SJCRH30 (cell line): ENCODE measurements at regions not wholly inside any gene's neighbourhood (a gene's known extent, or its start where the extent isn't known, plus 50 kb on each side); places are given as distances from the start of the nearest gene placed in this dataset.

Experiments
- DNase-seq, 2 experiments: peaks; one replicate each; pipeline ENCODE4 v3.0.0-alpha.2; 2015 to 2020
- H3K27ac ChIP-seq: fragments of 250-450 bp; sonication (Bioruptor Pico); 2 replicates; pipeline ENCODE4 v1.5.1; 2020; ENCODE audit warnings: mild to moderate bottlenecking, moderate library complexity
- H3K27me3 ChIP-seq: fragments of 250-450 bp; sonication (Bioruptor Pico); 2 replicates; pipeline ENCODE4 v1.5.1; 2020; ENCODE audit warnings: mild to moderate bottlenecking, moderate library complexity
- H3K36me3 ChIP-seq: fragments of 250-450 bp; sonication (Bioruptor Pico); 2 replicates; pipeline ENCODE4 v1.5.1; 2020; ENCODE audit warnings: mild to moderate bottlenecking, moderate library complexity
- H3K4me1 ChIP-seq: fragments of 250-450 bp; sonication (Bioruptor Pico); 2 replicates; pipeline ENCODE4 v1.5.1; 2020; ENCODE audit warnings: mild to moderate bottlenecking, moderate library complexity
- H3K4me3 ChIP-seq: fragments of 250-450 bp; sonication (Bioruptor Pico); 2 replicates; pipeline ENCODE4 v1.5.1; 2020; ENCODE audit warnings: mild to moderate bottlenecking, moderate library complexity
- H3K9me3 ChIP-seq: fragments of 250-450 bp; sonication (Bioruptor Pico); replicated peaks from 2 replicates; pipeline ENCODE4 v1.5.1; 2020; ENCODE audit warnings: mild to moderate bottlenecking, moderate library complexity

GRCh38 chr6:126539022-126539421, 199.1 kb downstream of the CENPW start:
- H3K9me3 ChIP-seq, result no peaks in the 10 kb centered on the region
- no peaks in the 10 kb centered on the region for H3K27me3 ChIP-seq
- H3K4me3 ChIP-seq, result no peak overlapping the region
- no peaks in the 10 kb centered on the region for H3K36me3 ChIP-seq
- H3K4me1 ChIP-seq, result peaks cover 5% of the 10 kb centered on the region
- DNase-seq, result no peak
- no peak overlapping the region for H3K27ac ChIP-seq

GRCh38 chr6:126540161-126540560, 200.2 kb downstream of the CENPW start:
- Histone ChIP-seq H3K9me3 (no peaks in the 10 kb centered on the region), H3K36me3 (no peaks in the 10 kb centered on the region), H3K4me1 (peaks cover 5% of the 10 kb centered on the region), H3K27me3 (no peaks in the 10 kb centered on the region), H3K27ac (no peak overlapping the region), H3K4me3 (no peak overlapping the region)
- DNase-seq, result no peak

DNA sequence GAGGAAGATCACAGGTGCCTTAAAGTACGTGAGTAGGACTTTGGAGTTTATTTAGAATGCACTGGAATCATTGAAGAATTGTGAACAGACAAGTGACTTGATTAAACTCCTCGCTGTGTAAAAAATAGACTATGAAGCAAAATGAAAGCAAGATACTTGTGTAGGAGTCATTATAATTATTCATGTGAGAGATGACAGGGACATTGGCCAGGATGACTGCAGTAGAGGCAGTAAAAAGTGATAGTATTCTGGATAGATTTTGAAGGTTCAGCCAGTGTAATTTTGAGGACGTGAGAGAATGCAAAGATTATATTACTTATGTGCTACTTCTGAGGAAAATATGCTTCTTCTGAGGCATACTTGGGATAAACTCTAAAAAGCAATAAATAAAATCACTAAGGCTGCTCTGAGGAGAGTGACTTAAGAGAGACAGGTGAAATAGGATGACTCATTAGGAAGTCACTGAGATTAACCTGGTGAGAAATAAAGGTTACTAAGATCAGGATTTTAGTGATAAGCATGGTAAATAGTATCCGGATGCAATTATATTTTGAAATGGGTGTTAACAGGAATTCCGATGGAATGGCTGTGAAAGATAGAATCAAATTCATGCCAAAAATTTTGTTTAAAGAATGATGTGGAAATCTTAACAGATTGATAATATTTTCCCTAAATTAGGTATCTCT, 202.0 kb downstream of the CENPW start:
- DNase-seq, result no peak
- H3K27me3 ChIP-seq, result no peaks in the 10 kb centered on the region
- no peak overlapping the region for H3K27ac ChIP-seq
- H3K36me3 ChIP-seq, result no peaks in the 10 kb centered on the region
- no peaks in the 10 kb centered on the region for H3K9me3 ChIP-seq
- no peak overlapping the region for H3K4me3 ChIP-seq
- no peaks in the 10 kb centered on the region; the same call in 1 of the 2 replicates for H3K4me1 ChIP-seq

DNA sequence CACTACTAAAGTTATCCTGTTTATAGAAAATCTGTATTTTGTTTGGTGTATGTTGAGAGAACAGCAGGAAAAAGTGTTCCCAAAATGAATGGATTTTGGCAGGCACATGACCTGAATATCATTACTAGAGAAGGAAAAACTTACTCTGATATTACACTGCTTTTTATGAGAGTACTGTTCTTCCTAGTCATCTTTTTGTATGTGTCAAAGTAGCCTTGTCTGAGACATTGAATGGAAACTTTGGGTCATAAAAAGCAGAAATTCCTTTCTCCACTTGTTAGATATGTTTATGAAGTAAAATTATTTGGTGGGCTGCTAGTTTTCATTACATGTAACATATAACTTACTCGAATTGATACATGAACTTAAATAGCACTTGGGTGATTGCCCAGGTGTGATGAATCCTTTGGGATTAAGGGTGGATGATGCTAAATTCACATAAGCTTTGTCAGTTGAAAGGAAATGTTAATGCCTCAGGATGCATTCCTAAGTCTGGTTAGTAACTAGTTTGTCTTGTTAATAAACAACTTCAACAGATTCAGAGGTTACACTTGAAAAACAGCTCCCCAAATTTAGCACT, 206.7 kb downstream of the CENPW start:
- Histone ChIP-seq H3K9me3 (no peaks in the 10 kb centered on the region), H3K27ac (no peak overlapping the region), H3K36me3 (no peaks in the 10 kb centered on the region), H3K4me1 (no peaks in the 10 kb centered on the region), H3K27me3 (no peaks in the 10 kb centered on the region), H3K4me3 (no peak overlapping the region)
- DNase-seq, result no peak

DNA sequence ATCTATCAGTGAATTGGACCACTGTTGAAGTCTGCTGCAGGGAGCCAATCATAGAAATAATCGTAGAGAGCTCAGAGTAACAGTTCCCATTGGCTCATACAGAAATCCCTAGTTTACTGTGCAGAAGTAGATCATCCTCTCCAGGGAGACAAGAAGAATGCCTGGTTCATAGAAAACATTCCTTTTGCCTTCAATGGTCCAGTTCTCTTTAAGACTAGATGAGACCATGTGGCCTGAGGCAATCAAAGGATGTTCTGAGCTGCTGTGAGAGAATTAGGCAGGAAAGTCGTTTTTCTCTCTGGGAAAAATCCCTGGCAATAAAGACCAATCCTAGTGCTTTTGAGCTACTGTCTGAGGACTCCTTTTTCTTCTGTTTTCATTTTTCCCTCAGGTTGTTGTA, 208.4 kb downstream of the CENPW start:
- Histone ChIP-seq H3K27ac (no peak overlapping the region), H3K9me3 (no peaks in the 10 kb centered on the region), H3K4me1 (no peaks in the 10 kb centered on the region), H3K27me3 (no peaks in the 10 kb centered on the region), H3K4me3 (no peak overlapping the region), H3K36me3 (no peaks in the 10 kb centered on the region)
- peak in 1 of 2 experiments; percentile 9 for DNase-seq

- no peak for DNase-seq
- no peaks in the 10 kb centered on the region for H3K27me3 ChIP-seq
- no peak overlapping the region for H3K27ac ChIP-seq
- no peaks in the 10 kb centered on the region for H3K9me3 ChIP-seq
- no peak overlapping the region for H3K4me3 ChIP-seq
- H3K4me1 ChIP-seq, result no peaks in the 10 kb centered on the region
- H3K36me3 ChIP-seq, result no peaks in the 10 kb centered on the region
Observed at GRCh38 chr6:126550323-126550722, 210.4 kb downstream of the CENPW start.

- no peak overlapping the region for H3K27ac ChIP-seq
- DNase-seq, result no peak
- no peaks in the 10 kb centered on the region for H3K36me3 ChIP-seq
Observed at GRCh38 chr6:126551832-126552231, 211.9 kb downstream of the CENPW start.

GRCh38 chr6:126553854-126554253, 213.9 kb downstream of the CENPW start:
- Histone ChIP-seq H3K4me3 (no peak overlapping the region), H3K36me3 (no peaks in the 10 kb centered on the region), H3K4me1 (no peaks in the 10 kb centered on the region), H3K27ac (no peak overlapping the region), H3K9me3 (no peaks in the 10 kb centered on the region; the same call in 1 of the 2 replicates), H3K27me3 (no peaks in the 10 kb centered on the region)
- no peak for DNase-seq

More at GRCh38 chr6:126551832-126552231, 211.9 kb downstream of the CENPW start:
- Histone ChIP-seq H3K4me3 (no peak overlapping the region), H3K4me1 (no peaks in the 10 kb centered on the region), H3K27me3 (no peaks in the 10 kb centered on the region), H3K9me3 (no peaks in the 10 kb centered on the region)

GRCh38 chr6:126570507-126570906, 230.6 kb downstream of the CENPW start:
- no peak for DNase-seq
- Histone ChIP-seq H3K9me3 (no peaks in the 10 kb centered on the region), H3K4me3 (no peak overlapping the region), H3K27me3 (no peaks in the 10 kb centered on the region), H3K36me3 (no peaks in the 10 kb centered on the region), H3K27ac (no peak overlapping the region), H3K4me1 (peaks cover 24% of the 10 kb centered on the region)

DNA sequence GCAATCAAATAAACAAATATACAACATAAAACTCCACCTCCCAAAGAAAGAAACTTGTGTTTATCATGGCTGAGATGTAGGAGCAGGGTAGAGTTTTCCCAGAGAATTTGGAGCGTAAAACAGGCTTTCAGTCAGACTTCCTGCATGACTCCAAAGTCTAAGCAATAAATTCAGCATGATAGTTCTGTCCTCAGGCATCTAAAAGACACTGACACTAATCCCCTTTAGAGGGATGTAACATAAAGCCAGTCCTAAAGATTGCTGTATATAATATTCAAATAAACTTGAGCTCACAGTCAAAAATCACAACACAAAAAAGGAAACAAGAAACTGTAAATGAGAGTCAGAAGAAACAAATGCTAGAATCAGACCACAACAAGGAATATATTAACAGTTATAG, 234.4 kb downstream of the CENPW start:
- Histone ChIP-seq H3K27ac (peak overlapping the region; percentile 81), H3K27me3 (no peaks in the 10 kb centered on the region), H3K36me3 (no peaks in the 10 kb centered on the region), H3K4me1 (peaks cover 25% of the 10 kb centered on the region), H3K9me3 (no peaks in the 10 kb centered on the region), H3K4me3 (no peak overlapping the region)
- peak in 1 of 2 experiments; percentile 63 for DNase-seq

GRCh38 chr6:126581316-126581715, 241.4 kb downstream of the CENPW start:
- DNase-seq, result no peak
- H3K4me1 ChIP-seq, result peaks cover 4% of the 10 kb centered on the region
- no peak overlapping the region for H3K4me3 ChIP-seq
- H3K9me3 ChIP-seq, result no peaks in the 10 kb centered on the region
- H3K36me3 ChIP-seq, result no peaks in the 10 kb centered on the region
- no peaks in the 10 kb centered on the region for H3K27me3 ChIP-seq
- no peak overlapping the region for H3K27ac ChIP-seq

DNA sequence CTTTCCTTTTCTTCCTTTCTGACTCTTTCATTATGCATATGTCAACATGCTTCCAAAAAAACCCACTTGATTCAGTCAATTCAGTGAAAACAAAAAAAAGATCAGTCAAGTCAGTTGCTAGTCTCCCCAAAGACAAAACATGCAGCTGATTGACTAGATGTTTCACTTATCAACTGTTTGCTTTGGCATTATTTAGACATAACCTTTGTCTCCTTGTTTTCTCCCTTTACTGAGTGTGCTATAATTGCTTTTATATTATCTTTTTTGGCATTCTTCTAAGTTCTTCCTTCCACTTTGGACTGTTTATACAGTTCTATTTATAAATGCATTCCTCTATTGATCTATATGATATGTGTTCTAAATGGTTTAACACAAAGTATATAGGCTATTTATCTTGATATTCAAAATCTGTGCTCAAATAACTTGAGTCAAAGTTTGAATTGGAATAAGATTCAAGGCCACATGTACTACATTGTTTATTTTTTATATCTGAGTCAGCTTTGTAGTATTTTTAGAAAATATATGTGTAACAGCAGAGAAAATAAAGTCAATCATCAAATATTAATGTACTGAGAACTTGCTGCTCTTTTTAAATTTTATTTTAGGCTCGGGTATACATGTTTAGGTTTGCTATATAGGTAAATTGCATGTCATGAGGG, 260.5 kb downstream of the CENPW start:
- Histone ChIP-seq H3K4me1 (no peaks in the 10 kb centered on the region), H3K9me3 (no peaks in the 10 kb centered on the region), H3K4me3 (no peak overlapping the region), H3K27me3 (no peaks in the 10 kb centered on the region), H3K27ac (no peak overlapping the region), H3K36me3 (no peaks in the 10 kb centered on the region)
- no peak for DNase-seq

DNA sequence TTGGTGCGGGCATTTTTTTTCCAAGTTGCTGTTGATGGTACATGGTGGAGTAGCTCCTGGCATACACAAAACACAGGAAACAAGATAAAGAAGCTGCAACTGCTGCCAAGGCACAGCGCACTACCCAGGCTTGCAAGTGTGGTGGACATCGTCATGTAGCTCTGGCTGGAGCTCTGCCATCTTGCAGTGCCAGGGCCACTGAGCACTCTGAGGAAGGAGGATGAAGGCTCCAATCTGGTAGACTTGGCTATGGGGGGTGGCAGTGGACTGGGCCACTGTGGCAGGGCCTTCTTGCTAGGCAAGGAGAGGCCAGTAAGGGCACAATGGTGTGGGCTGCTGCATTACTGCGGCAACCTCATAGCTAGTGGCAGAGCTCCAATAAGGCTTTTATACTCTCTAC, 263.5 kb downstream of the CENPW start:
- no peak for DNase-seq
- no peaks in the 10 kb centered on the region for H3K9me3 ChIP-seq
- H3K27ac ChIP-seq, result no peak overlapping the region
- no peak overlapping the region for H3K4me3 ChIP-seq
- H3K36me3 ChIP-seq, result no peaks in the 10 kb centered on the region
- no peaks in the 10 kb centered on the region for H3K4me1 ChIP-seq
- no peaks in the 10 kb centered on the region for H3K27me3 ChIP-seq

DNA sequence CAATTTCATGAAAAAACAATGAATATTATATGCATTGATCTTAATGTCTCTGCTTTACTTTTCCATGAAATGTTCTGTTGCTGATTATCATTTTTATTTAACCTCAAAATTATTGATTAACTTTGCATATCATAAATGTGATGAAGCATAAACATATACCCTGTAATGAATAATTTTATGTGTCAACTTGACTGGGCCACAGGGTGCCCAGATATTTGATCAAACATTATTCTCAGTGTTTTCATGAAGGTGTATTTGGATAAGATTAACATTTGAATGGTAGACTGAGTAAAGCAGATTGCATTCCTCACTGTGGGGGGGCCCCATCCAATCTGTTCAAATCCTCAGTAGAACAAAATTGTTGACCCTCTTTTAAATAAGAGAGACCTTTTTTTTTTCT, 265.2 kb downstream of the CENPW start:
- no peak for DNase-seq

GRCh38 chr6:126607289-126607688, 267.4 kb downstream of the CENPW start:
- Histone ChIP-seq H3K36me3 (no peaks in the 10 kb centered on the region), H3K9me3 (no peaks in the 10 kb centered on the region), H3K27ac (no peak overlapping the region), H3K4me3 (no peak overlapping the region), H3K27me3 (no peaks in the 10 kb centered on the region), H3K4me1 (no peaks in the 10 kb centered on the region)
- DNase-seq, result no peak

More for the DNA sequence above, 265.2 kb downstream of the CENPW start:
- Histone ChIP-seq H3K27me3 (no peaks in the 10 kb centered on the region), H3K27ac (no peak overlapping the region), H3K9me3 (no peaks in the 10 kb centered on the region), H3K4me1 (no peaks in the 10 kb centered on the region), H3K4me3 (no peak overlapping the region), H3K36me3 (no peaks in the 10 kb centered on the region)
